CD8-positive, alpha-beta memory T cell (primary cell): ENCODE measurements at regions not wholly inside any gene's neighbourhood (a gene's known extent, or its start where the extent isn't known, plus 50 kb on each side); places are given as distances from the start of the nearest gene placed in this dataset.

Experiments
- CTCF ChIA-PET: fragments of 350-600 bp; sonication (Branson Sonifier 250); formaldehyde crosslinking; loops from one replicate; lab custom pipeline; 2021; ENCODE audit warnings: antibody characterized with exemption; lab: Charles Lee
- POLR2A ChIA-PET: fragments of 350-600 bp; sonication (Branson Sonifier 250); formaldehyde crosslinking; loops from one replicate; lab custom pipeline; 2021; ENCODE audit warnings: antibody characterized with exemption; lab: Charles Lee
- DNase-seq, 5 donors: peaks; one replicate each; pipeline versions ENCODE4 v3.0.0 to v3.0.0-alpha.2; 2020 to 2022; ENCODE audit warnings: mixed read lengths in 1 of 5
- H3K27ac ChIP-seq: one replicate; pipeline ENCODE4 v1.7.0; 2013; ENCODE audit warnings: low read depth, mild to moderate bottlenecking, low read length, moderate library complexity
- H3K27me3 ChIP-seq: 2 replicates; pipeline ENCODE4 v1.7.0; 2013; ENCODE audit warnings: low read length, mild to moderate bottlenecking; ENCODE audit not compliant: insufficient read depth, poor library complexity, severe bottlenecking
- H3K36me3 ChIP-seq: 2 replicates; pipeline ENCODE4 v1.7.0; 2013; ENCODE audit warnings: mild to moderate bottlenecking, low read length, moderate library complexity; ENCODE audit not compliant: insufficient read depth
- H3K4me1 ChIP-seq: 2 replicates; pipeline ENCODE4 v1.7.0; 2013; ENCODE audit warnings: mild to moderate bottlenecking, low read length, moderate library complexity; ENCODE audit not compliant: insufficient read depth
- H3K4me3 ChIP-seq: 2 replicates; pipeline ENCODE4 v1.7.0; 2013; ENCODE audit warnings: mild to moderate bottlenecking, low read length
- H3K9me3 ChIP-seq: 2 replicates; pipeline ENCODE4 v1.7.0; 2013; ENCODE audit warnings: mild to moderate bottlenecking, low read length
- H3K27ac Mint-ChIP-seq, 8 donors: one replicate each; pipeline ENCODE4 v1.8.0; 2020 to 2021; ENCODE audit warnings: mixed read lengths in 8 of 8, mild to moderate bottlenecking in 6 of 8, inconsistent platforms in 3 of 8, moderate library complexity in 3 of 8
- H3K27me3 Mint-ChIP-seq, 2 donors: one replicate each; pipeline ENCODE4 v1.8.0; 2020 to 2021; ENCODE audit warnings: mixed read lengths in 2 of 2, mild to moderate bottlenecking in 1 of 2, moderate library complexity in 1 of 2
- H3K36me3 Mint-ChIP-seq, 3 donors: one replicate each; pipeline ENCODE4 v1.8.0; 2020 to 2021; ENCODE audit warnings: mixed read lengths in 3 of 3, inconsistent platforms in 1 of 3, mild to moderate bottlenecking in 1 of 3
- H3K4me1 Mint-ChIP-seq, 3 donors: one replicate each; pipeline ENCODE4 v1.8.0; 2020 to 2021; ENCODE audit warnings: mixed read lengths in 3 of 3, inconsistent platforms in 1 of 3, mild to moderate bottlenecking in 1 of 3
- H3K4me3 Mint-ChIP-seq, 7 donors: one replicate each; pipeline ENCODE4 v1.8.0; 2020 to 2021; ENCODE audit warnings: mixed read lengths in 7 of 7, mild to moderate bottlenecking in 6 of 7, moderate library complexity in 4 of 7, inconsistent platforms in 2 of 7
- H3K9me3 Mint-ChIP-seq, 5 donors: one replicate each; pipeline ENCODE4 v1.8.0; 2020 to 2022; ENCODE audit warnings: mixed read lengths in 5 of 5, mild to moderate bottlenecking in 3 of 5, moderate library complexity in 2 of 5, inconsistent platforms in 1 of 5

DNA sequence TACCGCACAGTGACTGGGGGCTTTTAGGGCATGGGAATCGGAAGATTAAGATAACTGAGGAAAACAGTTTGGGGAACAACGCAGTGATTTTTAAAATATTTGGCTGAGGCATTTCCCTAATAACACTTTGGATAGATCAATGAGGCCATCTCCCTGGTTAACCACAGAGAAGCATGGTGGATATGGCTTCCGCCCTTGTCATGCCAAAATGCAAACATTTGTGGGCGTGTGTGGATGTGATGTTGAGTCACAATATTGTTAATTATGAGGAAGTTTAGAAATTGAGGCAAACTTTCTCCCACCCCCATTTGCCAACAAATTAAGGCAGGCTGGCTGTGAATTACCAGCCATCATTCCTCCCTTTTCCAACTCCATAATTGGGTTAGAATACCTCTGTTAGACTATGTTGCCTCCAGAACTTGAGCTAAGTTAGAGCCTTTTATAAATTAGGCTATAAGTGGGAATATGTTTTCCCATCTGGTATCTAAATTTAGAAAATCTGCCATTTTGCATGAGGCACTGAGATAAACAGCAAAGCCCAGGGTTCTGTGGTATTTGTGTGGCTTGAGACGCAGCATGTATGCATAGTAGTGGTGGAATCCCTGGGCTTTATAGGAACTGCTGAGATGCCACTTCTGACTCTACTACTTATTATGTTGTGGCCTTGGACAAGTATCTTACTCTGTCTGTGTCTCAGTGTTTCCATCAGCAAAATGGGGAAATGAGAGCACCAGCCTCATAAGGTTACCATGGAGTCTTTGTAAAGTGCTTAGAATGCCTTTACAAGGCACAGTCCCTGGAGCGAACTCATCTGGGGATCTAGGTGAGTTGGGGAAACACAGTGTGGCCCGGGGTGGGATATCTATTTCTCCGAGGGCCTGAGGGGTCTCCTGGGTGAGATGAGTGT is 154.6 kb downstream of the C1orf94 start:
- H3K9me3 ChIP-seq: no peaks in the 10 kb centered on the region
- no peak for DNase-seq
- no peak overlapping the region for H3K4me3 ChIP-seq
- H3K4me1 Mint-ChIP-seq: no peaks in the 10 kb centered on the region
- peaks cover 2 to 17% of the 10 kb centered on the region in 2 donors for H3K27me3 Mint-ChIP-seq
- no peaks in the 10 kb centered on the region for H3K4me1 ChIP-seq
- POLR2A ChIA-PET: no interaction called here
- no peak overlapping the region for H3K27ac Mint-ChIP-seq
- no peaks in the 10 kb centered on the region for H3K36me3 ChIP-seq
- CTCF ChIA-PET: no interaction called here
- peaks cover 0 to 2% (median 0%) of the 10 kb centered on the region in 5 donors for H3K9me3 Mint-ChIP-seq
- H3K4me3 Mint-ChIP-seq: no peak overlapping the region
- H3K36me3 Mint-ChIP-seq: no peaks in the 10 kb centered on the region
- no peak overlapping the region for H3K27ac ChIP-seq
- no peaks in the 10 kb centered on the region for H3K27me3 ChIP-seq

DNA sequence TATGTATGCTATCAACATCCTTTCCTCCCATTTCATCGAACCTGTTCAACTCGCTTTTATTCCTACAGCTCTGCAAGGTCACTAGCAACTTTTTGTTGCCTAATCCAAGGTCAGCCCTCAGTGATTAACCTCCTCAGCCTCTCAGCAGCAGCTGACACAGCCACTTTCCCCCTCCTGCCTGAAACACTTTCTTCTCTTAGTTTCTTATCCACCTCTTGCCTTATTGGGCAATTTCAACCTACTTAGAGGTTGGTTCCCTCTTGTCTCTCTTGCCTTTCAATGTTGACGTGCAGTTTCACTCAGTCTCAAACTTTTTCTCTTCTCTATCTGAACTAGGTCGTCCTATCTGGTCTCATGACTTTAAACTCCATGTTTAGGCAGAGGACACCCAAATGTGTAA is 156.3 kb downstream of the C1orf94 start:
- Mint-ChIP-seq H3K9me3 (peaks cover 0 to 4% (median 0%) of the 10 kb centered on the region in 5 donors), H3K4me3 (no peak overlapping the region), H3K36me3 (no peaks in the 10 kb centered on the region), H3K4me1 (no peaks in the 10 kb centered on the region), H3K27ac (no peak overlapping the region), H3K27me3 (peaks cover 0 to 19% of the 10 kb centered on the region in 2 donors)
- no peak overlapping the region for H3K4me3 ChIP-seq
- CTCF ChIA-PET: no interaction called here
- no peaks in the 10 kb centered on the region for H3K36me3 ChIP-seq
- H3K27me3 ChIP-seq: no peaks in the 10 kb centered on the region
- POLR2A ChIA-PET: no interaction called here
- no peak overlapping the region for H3K27ac ChIP-seq
- H3K4me1 ChIP-seq: no peaks in the 10 kb centered on the region
- no peaks in the 10 kb centered on the region for H3K9me3 ChIP-seq
- DNase-seq: no peak

DNA sequence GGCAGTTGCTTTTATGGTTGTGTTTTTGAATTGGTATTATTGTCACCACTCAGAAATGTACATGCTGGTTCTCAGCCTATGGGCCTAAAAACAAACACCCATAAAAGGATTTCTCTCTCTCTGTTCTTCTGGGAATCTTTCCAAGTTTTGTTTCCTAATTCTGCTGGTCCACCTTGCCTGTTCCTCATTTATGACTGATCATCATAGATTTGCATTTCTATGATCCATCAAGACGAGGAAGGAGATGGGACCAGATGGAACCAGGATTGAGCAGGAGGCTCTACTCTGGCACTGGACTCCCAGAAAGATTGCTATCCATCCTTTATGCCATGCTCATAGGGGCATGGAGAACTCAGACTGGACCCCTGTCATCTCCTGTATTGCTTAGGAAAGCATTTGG is 162.2 kb downstream of the C1orf94 start:
- H3K4me3 Mint-ChIP-seq: no peak overlapping the region
- H3K4me1 ChIP-seq: no peaks in the 10 kb centered on the region

DNA sequence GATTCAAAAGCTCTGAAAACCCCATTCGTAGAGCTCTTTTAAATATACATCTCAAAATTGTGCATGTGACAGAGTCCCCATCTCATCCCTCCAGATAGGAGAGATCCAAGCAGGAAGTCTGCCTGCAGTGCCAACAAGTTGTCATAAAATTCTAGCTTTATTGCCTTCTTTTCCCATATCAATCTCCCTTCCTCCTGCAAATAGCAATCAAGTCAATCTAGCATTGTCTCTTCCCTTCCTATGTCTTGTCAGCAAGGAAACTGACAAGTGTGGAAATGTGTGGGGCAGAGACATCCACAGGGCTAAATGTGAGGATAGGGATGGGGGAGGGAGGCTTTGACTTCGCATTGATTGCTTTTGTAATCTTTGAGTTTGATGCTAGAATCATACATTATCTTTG is 165.2 kb downstream of the C1orf94 start:
- Histone ChIP-seq H3K4me1 (no peaks in the 10 kb centered on the region), H3K27ac (no peak overlapping the region), H3K9me3 (no peaks in the 10 kb centered on the region), H3K4me3 (no peak overlapping the region), H3K36me3 (no peaks in the 10 kb centered on the region), H3K27me3 (no peaks in the 10 kb centered on the region)
- Mint-ChIP-seq H3K27me3 (peaks cover 10 to 13% of the 10 kb centered on the region in 2 donors), H3K36me3 (no peaks in the 10 kb centered on the region), H3K27ac (no peak overlapping the region), H3K4me1 (no peaks in the 10 kb centered on the region), H3K9me3 (peaks cover 0 to 3% (median 0%) of the 10 kb centered on the region in 5 donors), H3K4me3 (no peak overlapping the region)
- ChIA-PET CTCF (no interaction called here), POLR2A (no interaction called here)
- no peak for DNase-seq

More for the DNA sequence above, 162.2 kb downstream of the C1orf94 start:
- no peak for DNase-seq
- H3K27ac ChIP-seq: no peak overlapping the region
- Mint-ChIP-seq H3K4me1 (no peaks in the 10 kb centered on the region), H3K9me3 (peaks cover 0 to 3% (median 0%) of the 10 kb centered on the region in 5 donors), H3K27me3 (peaks cover 6 to 20% of the 10 kb centered on the region in 2 donors), H3K36me3 (no peaks in the 10 kb centered on the region), H3K27ac (no peak overlapping the region)
- no peaks in the 10 kb centered on the region for H3K9me3 ChIP-seq
- POLR2A ChIA-PET: no interaction called here
- no peaks in the 10 kb centered on the region for H3K36me3 ChIP-seq
- CTCF ChIA-PET: no interaction called here
- H3K4me3 ChIP-seq: no peak overlapping the region
- no peaks in the 10 kb centered on the region for H3K27me3 ChIP-seq

DNA sequence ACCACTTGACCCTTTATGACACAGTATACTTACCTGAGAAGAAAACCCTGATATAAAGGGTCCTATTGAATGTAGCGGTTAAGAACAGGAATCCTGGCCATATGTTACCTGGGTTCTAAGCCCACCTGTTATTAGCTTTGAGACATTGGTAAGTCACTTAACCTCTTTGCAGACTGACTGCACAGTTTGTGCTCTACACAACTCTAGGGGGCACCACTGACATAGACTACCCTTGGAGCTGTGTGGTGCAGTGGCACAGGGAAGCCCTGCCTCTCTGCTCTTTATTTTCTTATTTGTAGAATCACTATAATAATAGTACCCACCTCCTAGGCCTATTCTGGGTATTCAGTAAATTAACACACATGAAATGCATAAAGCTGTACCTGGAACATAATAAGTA is 165.6 kb downstream of the C1orf94 start:
- Mint-ChIP-seq H3K4me3 (no peak overlapping the region), H3K4me1 (no peaks in the 10 kb centered on the region), H3K9me3 (peaks cover 0 to 3% (median 0%) of the 10 kb centered on the region in 5 donors), H3K27ac (no peak overlapping the region), H3K36me3 (no peaks in the 10 kb centered on the region), H3K27me3 (peaks cover 7 to 13% of the 10 kb centered on the region in 2 donors)
- Histone ChIP-seq H3K4me3 (no peak overlapping the region), H3K36me3 (no peaks in the 10 kb centered on the region), H3K27me3 (no peaks in the 10 kb centered on the region), H3K9me3 (no peaks in the 10 kb centered on the region), H3K4me1 (no peaks in the 10 kb centered on the region), H3K27ac (no peak overlapping the region)
- DNase-seq: no peak
- CTCF ChIA-PET: no interaction called here
- POLR2A ChIA-PET: no interaction called here

DNA sequence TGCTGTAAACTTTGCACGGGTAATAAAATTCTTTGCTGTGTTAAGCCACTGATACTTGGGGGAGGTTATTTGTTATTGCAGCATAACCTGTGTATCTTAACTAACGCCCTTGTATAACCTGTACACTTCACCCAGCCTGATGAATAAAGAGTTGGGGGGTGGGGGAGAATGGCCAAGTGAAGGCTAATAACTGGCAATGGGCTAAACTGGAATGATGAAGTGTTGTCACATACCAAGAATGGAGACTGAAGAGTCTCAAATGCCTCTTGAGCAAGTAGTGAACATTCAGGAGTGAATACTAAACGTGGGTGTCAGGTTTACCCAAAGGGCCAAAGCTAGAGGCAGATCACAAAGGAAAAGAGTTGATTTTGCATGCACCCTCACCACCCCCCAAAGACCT is 169.4 kb downstream of the C1orf94 start:
- no peak overlapping the region for H3K4me3 ChIP-seq
- no peak overlapping the region for H3K27ac ChIP-seq
- no peaks in the 10 kb centered on the region for H3K36me3 ChIP-seq
- no peaks in the 10 kb centered on the region for H3K4me1 Mint-ChIP-seq
- no peak for DNase-seq
- CTCF ChIA-PET: no interaction called here
- H3K9me3 Mint-ChIP-seq: no peaks in the 10 kb centered on the region
- H3K27me3 Mint-ChIP-seq: peaks cover 0 to 14% of the 10 kb centered on the region in 2 donors
- no peaks in the 10 kb centered on the region for H3K36me3 Mint-ChIP-seq
- no peak overlapping the region for H3K4me3 Mint-ChIP-seq
- POLR2A ChIA-PET: no interaction called here
- no peaks in the 10 kb centered on the region for H3K9me3 ChIP-seq
- no peaks in the 10 kb centered on the region for H3K27me3 ChIP-seq
- no peak overlapping the region for H3K27ac Mint-ChIP-seq
- H3K4me1 ChIP-seq: no peaks in the 10 kb centered on the region

DNA sequence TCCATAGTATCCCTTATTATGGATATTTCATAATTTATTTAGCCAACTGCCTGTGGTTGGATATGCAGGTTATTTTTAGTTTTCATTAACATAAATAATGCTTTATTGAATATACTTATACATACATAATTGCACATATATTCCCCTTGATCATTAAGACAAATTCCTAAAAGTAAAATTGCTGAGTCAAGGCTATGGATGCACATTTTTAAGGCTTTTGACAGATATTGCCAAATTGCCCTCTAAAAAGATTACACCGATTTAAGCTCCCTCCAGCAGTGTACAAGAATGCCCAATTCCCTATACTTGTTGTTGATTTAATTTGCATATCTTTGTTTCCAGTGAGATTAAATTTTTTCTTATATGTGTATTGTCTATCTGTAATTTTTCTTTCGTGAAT is 176.7 kb downstream of the C1orf94 start:
- H3K36me3 Mint-ChIP-seq: no peaks in the 10 kb centered on the region
- H3K27me3 Mint-ChIP-seq: peaks cover 11 to 17% of the 10 kb centered on the region in 2 donors
- no peaks in the 10 kb centered on the region for H3K27me3 ChIP-seq
- H3K27ac ChIP-seq: no peak overlapping the region
- H3K4me3 Mint-ChIP-seq: no peak overlapping the region
- H3K9me3 Mint-ChIP-seq: no peaks in the 10 kb centered on the region
- ChIA-PET POLR2A (no interaction called here), CTCF (no interaction called here)
- no peak overlapping the region for H3K4me3 ChIP-seq
- no peak for DNase-seq
- H3K4me1 ChIP-seq: no peaks in the 10 kb centered on the region
- no peaks in the 10 kb centered on the region for H3K9me3 ChIP-seq
- H3K36me3 ChIP-seq: no peaks in the 10 kb centered on the region
- no peak overlapping the region for H3K27ac Mint-ChIP-seq
- H3K4me1 Mint-ChIP-seq: no peaks in the 10 kb centered on the region

DNA sequence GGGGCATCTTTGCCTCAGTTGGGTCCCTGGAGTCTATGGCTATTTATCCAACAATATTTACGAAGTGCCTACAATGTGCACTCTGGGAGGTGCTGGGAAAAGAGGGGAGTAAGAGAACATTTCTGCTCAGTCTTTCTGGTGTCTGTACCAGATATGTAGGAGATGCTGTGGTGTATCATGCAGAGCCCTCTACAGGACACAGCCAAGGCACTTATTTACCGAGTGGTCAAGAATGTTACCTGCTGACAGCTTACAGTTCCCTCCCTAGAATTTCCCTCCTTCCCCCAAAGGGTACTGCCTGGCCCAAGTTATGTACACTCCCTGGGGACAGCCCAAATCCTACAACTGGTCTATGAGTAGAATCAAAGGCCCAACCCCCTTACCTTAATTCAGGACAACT is 177.7 kb downstream of the C1orf94 start:
- no peaks in the 10 kb centered on the region for H3K4me1 ChIP-seq
- peaks cover 8 to 18% of the 10 kb centered on the region in 2 donors for H3K27me3 Mint-ChIP-seq
- no peaks in the 10 kb centered on the region for H3K4me1 Mint-ChIP-seq
- no peaks in the 10 kb centered on the region for H3K9me3 Mint-ChIP-seq
- no peak overlapping the region for H3K27ac ChIP-seq
- no peaks in the 10 kb centered on the region for H3K27me3 ChIP-seq
- POLR2A ChIA-PET: no interaction called here
- no peak overlapping the region for H3K4me3 Mint-ChIP-seq
- H3K9me3 ChIP-seq: no peaks in the 10 kb centered on the region
- CTCF ChIA-PET: no interaction called here
- H3K36me3 ChIP-seq: no peaks in the 10 kb centered on the region
- no peaks in the 10 kb centered on the region for H3K36me3 Mint-ChIP-seq
- DNase-seq: no peak
- H3K27ac Mint-ChIP-seq: no peak overlapping the region
- no peak overlapping the region for H3K4me3 ChIP-seq
